ENCODE measurements at regions not wholly inside any gene's neighbourhood (a gene's known extent, or its start where the extent isn't known, plus 50 kb on each side); places are given as distances from the start of the nearest gene placed in this dataset.

GRCh38 chr6:91566467-91566866 is 979.6 kb upstream of the MAP3K7 start:
- Histone ChIP-seq H3K4me1 (ENCODE audit: control insufficient read depth in 1 of 2, insufficient read depth in 2 of 2, low read length in 2 of 2) (no peaks in the 10 kb centered on the region), H3K27ac (ENCODE audit: low read length) (no peak overlapping the region), H3K36me3 (ENCODE audit: control insufficient read depth in 1 of 2, insufficient read depth in 2 of 2, low read length in 2 of 2) (no peaks in the 10 kb centered on the region), H3K27me3 (ENCODE audit: low read depth, low read length) (no peaks in the 10 kb centered on the region), H3K9me3 (ENCODE audit: control insufficient read depth in 1 of 2, low read length in 2 of 2) (peaks cover 0 to 2% of the 10 kb centered on the region in 2 donors), H3K4me3 (ENCODE audit: low read depth in 1 of 2, low read length in 2 of 2) (no peak overlapping the region)

- H3K27me3 ChIP-seq (ENCODE audit: low read depth, low read length): no peaks in the 10 kb centered on the region
- no peak overlapping the region for H3K4me3 ChIP-seq (ENCODE audit: low read depth in 1 of 2, low read length in 2 of 2)
- H3K9me3 ChIP-seq (ENCODE audit: control insufficient read depth in 1 of 2, low read length in 2 of 2): peaks cover 0 to 4% of the 10 kb centered on the region in 2 donors
- no peaks in the 10 kb centered on the region for H3K36me3 ChIP-seq (ENCODE audit: control insufficient read depth in 1 of 2, insufficient read depth in 2 of 2, low read length in 2 of 2)
- H3K27ac ChIP-seq (ENCODE audit: low read length): no peak overlapping the region
- H3K4me1 ChIP-seq (ENCODE audit: control insufficient read depth in 1 of 2, insufficient read depth in 2 of 2, low read length in 2 of 2): no peaks in the 10 kb centered on the region
These were observed 978.3 kb upstream of the MAP3K7 start for GRCh38 chr6:91565207-91565606.

GRCh38 chr6:91562955-91563354 is 976.1 kb upstream of the MAP3K7 start:
- peaks cover 0 to 11% of the 10 kb centered on the region in 2 donors for H3K9me3 ChIP-seq (ENCODE audit: control insufficient read depth in 1 of 2, low read length in 2 of 2)
- no peaks in the 10 kb centered on the region for H3K36me3 ChIP-seq (ENCODE audit: control insufficient read depth in 1 of 2, insufficient read depth in 2 of 2, low read length in 2 of 2)
- no peak overlapping the region for H3K27ac ChIP-seq (ENCODE audit: low read length)
- no peaks in the 10 kb centered on the region for H3K4me1 ChIP-seq (ENCODE audit: control insufficient read depth in 1 of 2, insufficient read depth in 2 of 2, low read length in 2 of 2)
- H3K4me3 ChIP-seq (ENCODE audit: low read depth in 1 of 2, low read length in 2 of 2): no peak overlapping the region
- H3K27me3 ChIP-seq (ENCODE audit: low read depth, low read length): no peaks in the 10 kb centered on the region

GRCh38 chr6:91560409-91560808 is 973.5 kb upstream of the MAP3K7 start:
- H3K27me3 ChIP-seq (ENCODE audit: low read depth, low read length): no peaks in the 10 kb centered on the region
- H3K36me3 ChIP-seq (ENCODE audit: control insufficient read depth in 1 of 2, insufficient read depth in 2 of 2, low read length in 2 of 2): no peaks in the 10 kb centered on the region
- peaks cover 0 to 11% of the 10 kb centered on the region in 2 donors for H3K9me3 ChIP-seq (ENCODE audit: control insufficient read depth in 1 of 2, low read length in 2 of 2)
- no peaks in the 10 kb centered on the region for H3K4me1 ChIP-seq (ENCODE audit: control insufficient read depth in 1 of 2, insufficient read depth in 2 of 2, low read length in 2 of 2)
- no peak overlapping the region for H3K4me3 ChIP-seq (ENCODE audit: low read depth in 1 of 2, low read length in 2 of 2)
- no peak overlapping the region for H3K27ac ChIP-seq (ENCODE audit: low read length)

GRCh38 chr6:91540902-91541301 is 954.0 kb upstream of the MAP3K7 start:
- H3K9me3 ChIP-seq (ENCODE audit: control insufficient read depth in 1 of 2, low read length in 2 of 2): no peaks in the 10 kb centered on the region
- H3K27me3 ChIP-seq (ENCODE audit: low read depth, low read length): no peaks in the 10 kb centered on the region
- no peak overlapping the region for H3K27ac ChIP-seq (ENCODE audit: low read length)
- H3K4me1 ChIP-seq (ENCODE audit: control insufficient read depth in 1 of 2, insufficient read depth in 2 of 2, low read length in 2 of 2): no peaks in the 10 kb centered on the region
- no peak overlapping the region for H3K4me3 ChIP-seq (ENCODE audit: low read depth in 1 of 2, low read length in 2 of 2)
- H3K36me3 ChIP-seq (ENCODE audit: control insufficient read depth in 1 of 2, insufficient read depth in 2 of 2, low read length in 2 of 2): no peaks in the 10 kb centered on the region

- Histone ChIP-seq H3K27me3 (ENCODE audit: low read depth, low read length) (no peaks in the 10 kb centered on the region), H3K27ac (ENCODE audit: low read length) (no peak overlapping the region), H3K36me3 (ENCODE audit: control insufficient read depth in 1 of 2, insufficient read depth in 2 of 2, low read length in 2 of 2) (no peaks in the 10 kb centered on the region), H3K9me3 (ENCODE audit: control insufficient read depth in 1 of 2, low read length in 2 of 2) (no peaks in the 10 kb centered on the region), H3K4me1 (ENCODE audit: control insufficient read depth in 1 of 2, insufficient read depth in 2 of 2, low read length in 2 of 2) (no peaks in the 10 kb centered on the region), H3K4me3 (ENCODE audit: low read depth in 1 of 2, low read length in 2 of 2) (no peak overlapping the region)
These were observed 952.6 kb upstream of the MAP3K7 start for GRCh38 chr6:91539456-91539855.

GRCh38 chr6:91538622-91539021 is 951.8 kb upstream of the MAP3K7 start:
- H3K27ac ChIP-seq (ENCODE audit: low read length): no peak overlapping the region
- no peaks in the 10 kb centered on the region for H3K9me3 ChIP-seq (ENCODE audit: control insufficient read depth in 1 of 2, low read length in 2 of 2)
- no peaks in the 10 kb centered on the region for H3K4me1 ChIP-seq (ENCODE audit: control insufficient read depth in 1 of 2, insufficient read depth in 2 of 2, low read length in 2 of 2)
- H3K36me3 ChIP-seq (ENCODE audit: control insufficient read depth in 1 of 2, insufficient read depth in 2 of 2, low read length in 2 of 2): no peaks in the 10 kb centered on the region
- H3K4me3 ChIP-seq (ENCODE audit: low read depth in 1 of 2, low read length in 2 of 2): no peak overlapping the region
- no peaks in the 10 kb centered on the region for H3K27me3 ChIP-seq (ENCODE audit: low read depth, low read length)

GRCh38 chr6:91534614-91535013 is 947.7 kb upstream of the MAP3K7 start:
- H3K4me1 ChIP-seq (ENCODE audit: control insufficient read depth in 1 of 2, insufficient read depth in 2 of 2, low read length in 2 of 2): no peaks in the 10 kb centered on the region
- no peak overlapping the region for H3K27ac ChIP-seq (ENCODE audit: low read length)
- no peak overlapping the region for H3K4me3 ChIP-seq (ENCODE audit: low read depth in 1 of 2, low read length in 2 of 2)
- H3K9me3 ChIP-seq (ENCODE audit: control insufficient read depth in 1 of 2, low read length in 2 of 2): no peaks in the 10 kb centered on the region
- H3K27me3 ChIP-seq (ENCODE audit: low read depth, low read length): no peaks in the 10 kb centered on the region
- no peaks in the 10 kb centered on the region for H3K36me3 ChIP-seq (ENCODE audit: control insufficient read depth in 1 of 2, insufficient read depth in 2 of 2, low read length in 2 of 2)

GRCh38 chr6:91523511-91523910 is 936.6 kb upstream of the MAP3K7 start:
- Histone ChIP-seq H3K27me3 (ENCODE audit: low read depth, low read length) (no peaks in the 10 kb centered on the region), H3K27ac (ENCODE audit: low read length) (no peak overlapping the region), H3K36me3 (ENCODE audit: control insufficient read depth in 1 of 2, insufficient read depth in 2 of 2, low read length in 2 of 2) (no peaks in the 10 kb centered on the region), H3K9me3 (ENCODE audit: control insufficient read depth in 1 of 2, low read length in 2 of 2) (no peaks in the 10 kb centered on the region), H3K4me1 (ENCODE audit: control insufficient read depth in 1 of 2, insufficient read depth in 2 of 2, low read length in 2 of 2) (no peaks in the 10 kb centered on the region), H3K4me3 (ENCODE audit: low read depth in 1 of 2, low read length in 2 of 2) (no peak overlapping the region)

GRCh38 chr6:91521999-91522398 is 935.1 kb upstream of the MAP3K7 start:
- no peaks in the 10 kb centered on the region for H3K4me1 ChIP-seq (ENCODE audit: control insufficient read depth in 1 of 2, insufficient read depth in 2 of 2, low read length in 2 of 2)
- H3K36me3 ChIP-seq (ENCODE audit: control insufficient read depth in 1 of 2, insufficient read depth in 2 of 2, low read length in 2 of 2): no peaks in the 10 kb centered on the region
- H3K27me3 ChIP-seq (ENCODE audit: low read depth, low read length): no peaks in the 10 kb centered on the region
- H3K27ac ChIP-seq (ENCODE audit: low read length): no peak overlapping the region
- H3K9me3 ChIP-seq (ENCODE audit: control insufficient read depth in 1 of 2, low read length in 2 of 2): no peaks in the 10 kb centered on the region
- H3K4me3 ChIP-seq (ENCODE audit: low read depth in 1 of 2, low read length in 2 of 2): no peak overlapping the region

GRCh38 chr6:91509711-91510110 is 922.8 kb upstream of the MAP3K7 start:
- H3K27me3 ChIP-seq (ENCODE audit: low read depth, low read length): no peaks in the 10 kb centered on the region
- H3K9me3 ChIP-seq (ENCODE audit: control insufficient read depth in 1 of 2, low read length in 2 of 2): no peaks in the 10 kb centered on the region
- H3K36me3 ChIP-seq (ENCODE audit: control insufficient read depth in 1 of 2, insufficient read depth in 2 of 2, low read length in 2 of 2): no peaks in the 10 kb centered on the region
- no peaks in the 10 kb centered on the region for H3K4me1 ChIP-seq (ENCODE audit: control insufficient read depth in 1 of 2, insufficient read depth in 2 of 2, low read length in 2 of 2)
- no peak overlapping the region for H3K27ac ChIP-seq (ENCODE audit: low read length)
- H3K4me3 ChIP-seq (ENCODE audit: low read depth in 1 of 2, low read length in 2 of 2): no peak overlapping the region

- H3K9me3 ChIP-seq (ENCODE audit: control insufficient read depth in 1 of 2, low read length in 2 of 2): no peaks in the 10 kb centered on the region
- no peak overlapping the region for H3K4me3 ChIP-seq (ENCODE audit: low read depth in 1 of 2, low read length in 2 of 2)
- H3K27me3 ChIP-seq (ENCODE audit: low read depth, low read length): no peaks in the 10 kb centered on the region
- no peaks in the 10 kb centered on the region for H3K36me3 ChIP-seq (ENCODE audit: control insufficient read depth in 1 of 2, insufficient read depth in 2 of 2, low read length in 2 of 2)
- H3K27ac ChIP-seq (ENCODE audit: low read length): no peak overlapping the region
- H3K4me1 ChIP-seq (ENCODE audit: control insufficient read depth in 1 of 2, insufficient read depth in 2 of 2, low read length in 2 of 2): no peaks in the 10 kb centered on the region
These were observed 922.2 kb upstream of the MAP3K7 start for GRCh38 chr6:91509039-91509438.

Data from muscle layer of duodenum (tissue), 2 donors.